Panc1 (cell line): ENCODE measurements at regions not wholly inside any gene's neighbourhood (a gene's known extent, or its start where the extent isn't known, plus 50 kb on each side); places are given as distances from the start of the nearest gene placed in this dataset.

Experiments
- ATAC-seq: fragments of 200-7000 bp; cut with Tn5 transposase; 2 replicates; pipeline ENCODE4 v1.9.1; 2020; ENCODE audit warnings: mild to moderate bottlenecking, moderate library complexity
- BruUV-seq: library from RNA; stranded (reverse); fragments of 400-500 nt; replicated peaks from 2 replicates; lab custom pipeline; 2021; lab: Mats Ljungman, UMichigan
- CTCF ChIA-PET: fragments of 300-600 bp; sonication (Branson Sonifier 250); formaldehyde crosslinking; loops from one replicate; lab custom pipeline; 2022; ENCODE audit warnings: antibody characterized with exemption; lab: Charles Lee
- POLR2A ChIA-PET: fragments of 300-600 bp; sonication (Branson Sonifier 250); formaldehyde crosslinking; loops from one replicate; lab custom pipeline; 2022; ENCODE audit warnings: antibody characterized with exemption; lab: Charles Lee
- DNase-seq: peaks from one replicate; pipeline ENCODE4 v3.0.0-alpha.2; 2010; ENCODE audit warnings: low read depth, low spot score
- H3K27ac ChIP-seq: 2 replicates; pipeline ENCODE4 v1.5.1; 2011; ENCODE audit warnings: mild to moderate bottlenecking, low read length, inconsistent platforms
- H3K27me3 ChIP-seq: fragments of 200-500 bp; sonication (Bioruptor generic); 2 replicates; pipeline ENCODE4 v1.6.0; 2014; ENCODE audit warnings: low read length, inconsistent platforms; ENCODE audit not compliant: control insufficient read depth, insufficient read depth
- H3K36me3 ChIP-seq: fragments of 200-500 bp; sonication (Bioruptor generic); 2 replicates; pipeline ENCODE4 v1.5.1; 2014; ENCODE audit warnings: inconsistent platforms, mild to moderate bottlenecking, low read length, moderate library complexity; ENCODE audit not compliant: control insufficient read depth, insufficient read depth
- H3K4me1 ChIP-seq: 2 replicates; pipeline ENCODE4 v1.5.1; 2011; ENCODE audit warnings: inconsistent platforms, mild to moderate bottlenecking, low read length, moderate library complexity; ENCODE audit not compliant: control insufficient read depth, insufficient read depth
- H3K4me3 ChIP-seq, 2 experiments: 2 replicates each; pipeline ENCODE4 v1.5.1; 2011 to 2012; ENCODE audit warnings: low read depth in 2 of 2, low read length in 2 of 2, mild to moderate bottlenecking in 2 of 2, inconsistent platforms in 1 of 2, moderate library complexity in 1 of 2
- H3K9me3 ChIP-seq: fragments of 200-500 bp; sonication (Bioruptor generic); 2 replicates; pipeline ENCODE4 v1.5.1; 2014; ENCODE audit warnings: low read depth, mild to moderate bottlenecking, inconsistent platforms, low read length, moderate library complexity; ENCODE audit not compliant: control insufficient read depth, insufficient read depth
- CTCF ChIP-seq: fragments of 450-650 bp; IDR thresholded peaks from 2 replicates; pipeline ENCODE4 v1.5.1; 2017; ENCODE audit warnings: mild to moderate bottlenecking
- POLR2AphosphoS5 ChIP-seq: IDR thresholded peaks from 2 replicates; pipeline ENCODE4 v1.6.1; 2012; ENCODE audit warnings: mild to moderate bottlenecking, low read depth, low read length, moderate library complexity
- REST ChIP-seq, 2 experiments: IDR thresholded peaks; 2 replicates each; pipeline ENCODE4 v1.6.1; 2011 to 2012; ENCODE audit warnings: low read depth in 2 of 2, control low read depth in 1 of 2, low read length in 1 of 2, mild to moderate bottlenecking in 1 of 2, moderate library complexity in 1 of 2; ENCODE audit not compliant: insufficient read depth in 1 of 2
- SIN3A ChIP-seq: IDR thresholded peaks from 2 replicates; pipeline ENCODE4 v1.6.1; 2012; ENCODE audit warnings: low read depth, mild to moderate bottlenecking, low read length, moderate library complexity, borderline replicate concordance; ENCODE audit not compliant: insufficient read depth
- TCF7L2 ChIP-seq: IDR thresholded peaks from 2 replicates; pipeline ENCODE4 v1.6.1; 2011; ENCODE audit warnings: mild to moderate bottlenecking, low read depth, low read length, inconsistent platforms
- in situ Hi-C: cut with HindIII; loops from 2 replicates; pipeline ENCODE4 v1.10.0; 2016; ENCODE audit warnings: low sequenced_read_pairs, low pct_unique_long_range_greater_than_20kb
- intact Hi-C: fragments of 100-400 bp; cut with micrococcal nuclease; formaldehyde crosslinking; loops from one replicate; pipeline ENCODE4 v1.10.0; 2022; ENCODE audit not compliant: unreplicated experiment

- in situ Hi-C loops = no loop called here
- ChIA-PET CTCF (no interaction called here), POLR2A (no interaction called here)
- no peaks in the 10 kb centered on the region for H3K4me1 ChIP-seq
- H3K4me3 ChIP-seq = no peak overlapping the region
- DNase-seq (no peak), ATAC-seq (no peak)
- no peaks in the 10 kb centered on the region for H3K36me3 ChIP-seq
- TF ChIP-seq CTCF (no peak), POLR2AphosphoS5 (no peak), SIN3A (no peak), REST (IDR thresholded peaks at IDR 0.05; ENCODE audit: insufficient read depth in 1 of 2, low read depth in 2 of 2, low read length in 1 of 2) (no peak), TCF7L2 (no peak)
- H3K9me3 ChIP-seq = no peaks in the 10 kb centered on the region
- no peaks in the 10 kb centered on the region for H3K27me3 ChIP-seq
- no peak overlapping the region for H3K27ac ChIP-seq
- intact Hi-C loops = no loop called here
- no TSS peak for BruUV-seq
These were observed 353.4 kb upstream of the NEGR1 start for GRCh38 chr1:72635719-72636118.

GRCh38 chr1:72634946-72635345 lies 352.6 kb upstream of the NEGR1 start:
- no peaks in the 10 kb centered on the region for H3K27me3 ChIP-seq
- no peak for ATAC-seq
- no peaks in the 10 kb centered on the region for H3K9me3 ChIP-seq
- intact Hi-C loops = no loop called here
- H3K4me1 ChIP-seq = no peaks in the 10 kb centered on the region
- no peak for DNase-seq
- no peak overlapping the region for H3K27ac ChIP-seq
- H3K36me3 ChIP-seq = no peaks in the 10 kb centered on the region
- CTCF ChIA-PET = no interaction called here
- H3K4me3 ChIP-seq = no peak overlapping the region
- in situ Hi-C loops = no loop called here
- POLR2A ChIA-PET = no interaction called here
- TF ChIP-seq POLR2AphosphoS5 (no peak), SIN3A (no peak), CTCF (no peak)
- BruUV-seq = no TSS peak

- no peaks in the 10 kb centered on the region for H3K9me3 ChIP-seq
- CTCF ChIA-PET = no interaction called here
- no peaks in the 10 kb centered on the region for H3K36me3 ChIP-seq
- in situ Hi-C loops (no loop called here), intact Hi-C loops (no loop called here)
- H3K27ac ChIP-seq = no peak overlapping the region
- H3K4me3 ChIP-seq = no peak overlapping the region
- ATAC-seq (no peak), DNase-seq (no peak)
- no peak for TF ChIP-seq CTCF
- TF ChIP-seq SIN3A = no peak
- no peak for TF ChIP-seq POLR2AphosphoS5
- TF ChIP-seq TCF7L2 = no peak
- TF ChIP-seq REST (IDR thresholded peaks at IDR 0.05; ENCODE audit: insufficient read depth in 1 of 2, low read depth in 2 of 2, low read length in 1 of 2) = no peak
- H3K4me1 ChIP-seq = no peaks in the 10 kb centered on the region
- POLR2A ChIA-PET = no interaction called here
- H3K27me3 ChIP-seq = no peaks in the 10 kb centered on the region
- no TSS peak for BruUV-seq
These were observed 349.1 kb upstream of the NEGR1 start for GRCh38 chr1:72631449-72631848.
